ENCODE measurements at regions not wholly inside any gene's neighbourhood (a gene's known extent, or its start where the extent isn't known, plus 50 kb on each side); places are given as distances from the start of the nearest gene placed in this dataset.
A peak's percentile ranks its signal among the peaks of the same experiment; 100 is the strongest.

GRCh38 chr17:73821665-73822064, 177.4 kb upstream of the SDK2 start:
- no peak overlapping the region for H3K27ac ChIP-seq
- TF ChIP-seq CTCF (conservative IDR thresholded peaks at IDR 0.05): no peak

GRCh38 chr17:73822371-73822770, 178.1 kb upstream of the SDK2 start:
- H3K27ac ChIP-seq: no peak overlapping the region
- no peak for TF ChIP-seq CTCF (conservative IDR thresholded peaks at IDR 0.05)

- no peak for TF ChIP-seq CTCF (conservative IDR thresholded peaks at IDR 0.05)
- no peak overlapping the region for H3K27ac ChIP-seq
Measured at GRCh38 chr17:73823684-73824083, 179.4 kb upstream of the SDK2 start.

- no peak overlapping the region for H3K27ac ChIP-seq
- TF ChIP-seq CTCF (conservative IDR thresholded peaks at IDR 0.05): no peak
Measured at GRCh38 chr17:73824321-73824720, 180.1 kb upstream of the SDK2 start.

GRCh38 chr17:73826181-73826871, 182.1 kb upstream of the SDK2 start:
- no peak overlapping the region; the same call in 1 of the 2 replicates for H3K27ac ChIP-seq

GRCh38 chr17:73826872-73827228, 182.6 kb upstream of the SDK2 start:
- peak overlapping the region; percentile 82; the same call in 1 of the 2 replicates for H3K27ac ChIP-seq
- no peak for TF ChIP-seq CTCF (conservative IDR thresholded peaks at IDR 0.05)

More at GRCh38 chr17:73826181-73826871, 182.1 kb upstream of the SDK2 start:
- no peak for TF ChIP-seq CTCF (conservative IDR thresholded peaks at IDR 0.05)

- peak overlapping the region; percentile 82 for H3K27ac ChIP-seq
- no peak for TF ChIP-seq CTCF (conservative IDR thresholded peaks at IDR 0.05)
Measured at GRCh38 chr17:73827627-73828291, 183.5 kb upstream of the SDK2 start.
